T-helper 1 cell treated with Interleukin-12 subunit alpha and Interleukin-12 subunit beta and Interleukin-4 antibody, amounts not matched to agents 30 ng/mL and 1 ng/mL, for 36 hours (primary cell): ENCODE measurements at regions not wholly inside any gene's neighbourhood (a gene's known extent, or its start where the extent isn't known, plus 50 kb on each side); places are given as distances from the start of the nearest gene placed in this dataset.

ENCODE experiments used
- intact Hi-C: fragments of 100-400 bp; cut with micrococcal nuclease; formaldehyde crosslinking; loops from one replicate; pipeline ENCODE4 v1.15.1; 2024

DNA sequence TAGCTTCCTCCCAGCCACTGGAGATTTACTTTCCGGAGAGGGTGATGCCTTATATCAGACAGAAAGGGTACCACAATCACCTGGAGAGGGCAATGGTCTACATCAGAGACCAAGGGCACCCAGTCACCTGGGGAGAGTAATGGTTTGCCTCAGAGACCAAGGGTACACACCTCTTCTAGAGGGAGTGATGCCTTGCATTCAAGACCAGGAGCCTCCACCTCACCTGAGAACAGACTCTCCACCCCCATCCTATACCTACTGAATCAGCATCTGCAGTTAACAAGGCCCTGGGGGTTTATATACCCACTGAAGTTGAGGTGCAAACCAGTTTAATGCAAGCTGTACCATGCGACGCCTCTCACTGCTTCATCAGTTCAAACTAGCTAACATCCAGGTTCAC is 270.2 kb upstream of the IGFBP3 start:
- intact Hi-C loops, result no loop called here

DNA sequence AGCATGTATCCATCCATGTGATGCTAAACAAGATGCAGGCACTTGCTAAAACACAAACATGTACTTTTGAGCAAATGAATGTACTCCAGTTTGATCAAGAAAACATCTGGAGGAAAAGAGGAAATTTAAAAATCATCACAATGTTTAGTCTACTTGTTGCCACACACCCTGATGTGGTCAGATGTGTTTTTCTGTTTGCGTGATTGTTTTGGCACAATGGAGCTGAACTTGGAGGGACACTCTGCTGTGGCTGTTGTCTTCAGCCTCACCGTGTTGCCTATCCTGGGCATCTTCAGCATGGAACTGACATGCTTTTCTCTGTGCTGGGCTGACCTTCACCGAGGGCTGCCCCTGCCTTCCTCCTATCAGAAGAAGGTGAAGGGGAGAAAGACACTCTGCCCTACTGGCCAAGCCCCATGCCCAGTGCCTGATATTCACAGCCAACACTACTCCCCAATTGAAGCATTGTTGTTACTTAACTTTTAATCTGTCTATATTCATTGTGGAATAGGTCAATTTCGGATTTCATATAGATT is 268.3 kb upstream of the IGFBP3 start:
- intact Hi-C loops, result no loop called here

DNA sequence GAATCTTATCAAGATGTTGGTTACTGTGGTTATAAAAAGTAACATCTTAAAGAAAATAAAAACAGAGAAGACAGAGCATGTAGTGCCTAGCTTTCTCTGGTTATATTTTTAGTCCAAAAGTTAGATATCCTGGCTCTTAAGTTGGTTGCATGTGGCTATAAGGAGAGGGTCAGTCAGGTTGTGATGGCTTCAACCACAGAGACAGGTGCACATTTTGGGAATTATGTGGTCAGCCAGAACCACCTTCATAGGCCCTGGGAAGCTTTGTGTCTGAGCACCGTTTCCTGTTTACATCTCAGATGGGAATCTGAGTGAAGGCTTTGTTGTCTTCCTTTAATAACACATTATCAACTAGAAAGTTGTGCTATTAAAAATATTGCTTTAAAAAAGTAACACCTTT is 265.1 kb upstream of the IGFBP3 start:
- intact Hi-C loops, result no loop called here

DNA sequence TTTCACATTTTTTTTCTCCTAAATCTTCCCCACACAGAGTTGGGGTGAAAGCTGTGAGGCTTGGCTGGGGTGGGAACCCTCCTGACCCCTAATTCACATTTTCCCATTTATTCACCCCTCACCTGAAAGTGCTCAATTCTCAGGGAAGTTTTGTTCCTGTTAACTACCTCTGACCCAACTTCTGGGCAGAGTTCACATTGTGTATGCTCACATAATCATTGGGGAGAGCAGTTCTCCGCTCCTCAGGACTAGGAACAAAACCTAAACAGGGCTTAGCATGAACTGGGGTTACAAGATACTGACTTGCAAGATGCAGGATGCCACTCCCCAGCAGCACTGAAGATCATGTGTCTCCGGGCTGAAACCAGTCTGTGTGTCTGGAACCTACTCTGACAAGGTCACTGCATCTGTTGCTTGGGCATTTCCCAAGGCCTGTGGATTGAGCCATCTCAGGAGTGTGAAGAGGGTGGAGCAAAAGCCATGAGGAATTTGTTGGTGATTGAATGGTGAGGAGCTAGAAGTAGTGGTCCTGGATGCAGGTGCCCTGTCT is 258.1 kb upstream of the IGFBP3 start:
- intact Hi-C loops, result no loop called here

DNA sequence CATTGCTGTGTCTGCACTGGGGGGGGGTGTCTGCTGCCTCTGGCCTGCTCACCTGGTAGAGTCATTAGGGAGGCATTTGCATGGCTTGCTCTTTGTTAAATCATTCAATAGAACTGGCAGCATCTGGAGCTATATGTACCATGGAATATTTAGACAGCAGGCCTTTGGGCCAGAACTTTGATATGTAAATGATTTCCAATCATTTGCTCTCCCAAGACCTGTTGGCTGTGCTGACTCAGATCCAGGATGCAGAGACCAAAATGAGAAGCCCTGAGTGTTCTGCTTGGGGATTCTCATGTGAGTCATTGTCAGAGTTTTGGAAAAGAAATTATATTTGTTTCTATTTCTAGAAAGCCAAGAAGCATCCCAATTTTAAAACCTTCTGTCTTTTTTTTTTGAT is 257.6 kb upstream of the IGFBP3 start:
- intact Hi-C loops, result no loop called here

DNA sequence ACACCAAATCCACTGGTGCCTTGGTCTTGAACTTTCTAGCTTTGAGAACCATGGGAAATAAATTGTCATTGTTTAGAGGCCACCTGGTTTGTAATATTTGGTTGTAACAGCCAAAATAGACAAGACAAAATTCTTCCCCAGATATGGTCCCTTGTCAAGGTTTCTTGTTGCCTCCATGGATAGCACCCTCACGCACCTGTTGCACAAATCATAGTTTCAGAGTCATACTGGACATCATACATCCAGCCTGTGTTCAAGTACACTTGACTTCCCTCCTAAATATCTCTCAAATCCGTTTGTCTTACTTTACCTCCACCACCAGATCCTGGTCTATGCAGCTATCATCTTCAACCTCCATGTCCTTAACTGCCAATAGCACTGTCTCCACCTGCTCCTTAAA is 256.7 kb upstream of the IGFBP3 start:
- intact Hi-C loops, result no loop called here

DNA sequence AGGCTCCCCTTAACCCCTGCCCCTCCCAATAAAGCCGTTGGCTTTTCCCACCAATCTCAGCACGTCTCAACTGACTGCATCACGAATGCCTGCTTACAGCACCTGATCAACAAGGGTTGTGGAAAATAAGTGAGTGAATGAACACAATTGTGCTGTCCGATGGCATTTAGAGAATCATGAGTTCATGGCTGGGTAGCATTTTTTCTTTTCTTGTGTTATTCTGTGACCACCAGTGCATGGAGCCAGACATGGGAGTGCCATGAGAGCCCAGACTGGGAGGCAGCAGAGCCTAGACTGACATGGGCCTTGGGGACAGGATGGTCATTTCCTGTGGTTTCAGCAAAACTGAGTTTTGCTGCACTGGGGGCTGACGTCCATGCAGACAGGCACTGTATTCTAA is 254.1 kb upstream of the IGFBP3 start:
- intact Hi-C loops, result no loop called here

DNA sequence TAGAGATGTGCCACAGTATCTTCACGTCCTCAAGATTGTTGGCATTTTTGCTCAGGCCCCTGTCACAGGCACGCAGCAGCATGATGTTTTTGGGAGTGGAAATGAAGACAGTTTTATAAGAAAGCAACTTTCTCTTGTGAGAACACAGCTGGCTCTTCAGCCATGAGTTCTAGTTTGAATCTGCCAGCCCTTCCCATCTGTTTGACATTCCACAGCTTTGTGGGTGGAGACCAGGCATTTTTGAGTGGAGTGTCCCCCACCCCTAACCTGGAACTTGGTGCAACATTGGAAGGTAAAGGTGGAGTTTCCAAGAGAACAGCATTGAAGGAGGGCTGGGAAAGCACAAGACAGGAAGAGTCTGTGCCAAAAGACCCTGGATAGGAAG is 253.1 kb upstream of the IGFBP3 start:
- intact Hi-C loops, result no loop called here

DNA sequence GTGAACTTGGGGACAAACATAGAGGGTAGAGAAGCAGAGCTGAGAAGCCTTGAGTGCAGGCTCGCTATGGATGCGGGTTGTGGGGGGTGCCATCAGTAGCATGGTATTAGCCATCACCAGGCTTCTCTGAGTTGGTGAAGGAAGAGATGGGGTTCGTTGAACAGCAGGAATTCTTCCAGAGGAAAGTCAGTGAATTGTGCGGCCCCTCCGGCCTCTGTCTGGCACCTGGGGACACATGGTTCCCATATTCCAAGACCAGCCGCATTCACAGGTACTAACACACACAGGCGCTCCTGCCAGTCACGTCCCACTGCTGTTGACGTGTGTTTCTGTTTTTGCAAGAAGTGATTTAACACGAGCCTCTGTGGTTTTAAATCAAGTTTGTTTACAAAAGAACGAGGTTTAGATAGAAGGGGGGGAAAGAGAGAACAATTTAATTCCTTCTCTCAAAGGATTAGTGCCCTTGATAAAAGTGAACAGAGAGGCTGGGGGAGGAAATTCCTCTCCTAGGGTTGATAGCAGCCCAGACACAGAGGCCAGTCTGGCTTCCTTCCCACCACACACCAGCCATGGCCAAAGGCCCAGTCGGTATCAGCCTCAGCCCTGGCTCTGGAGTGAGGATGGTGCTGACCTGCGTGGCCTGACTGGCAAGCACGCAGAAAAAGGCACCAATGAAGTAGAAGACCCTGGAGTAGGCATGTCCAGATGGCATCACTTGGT is 252.6 kb upstream of the IGFBP3 start:
- intact Hi-C loops, result no loop called here

DNA sequence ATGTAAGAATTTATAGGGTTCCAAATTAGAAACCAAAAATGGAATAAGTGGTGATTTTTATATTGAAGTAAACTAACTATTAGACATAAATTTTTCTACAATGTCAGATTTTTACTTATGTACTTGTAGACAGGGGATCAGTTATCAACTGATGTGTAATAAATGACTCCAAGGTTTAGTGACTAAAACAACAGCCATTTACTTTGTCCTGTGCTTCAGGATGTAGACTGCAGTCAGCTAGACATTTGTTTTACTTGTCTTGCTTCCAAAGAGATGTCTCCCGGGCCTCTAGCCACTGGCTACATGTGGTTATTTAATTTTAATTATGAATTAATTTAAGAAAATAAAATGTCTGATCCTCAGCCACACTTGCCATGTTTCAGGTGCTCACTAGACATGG is 249.7 kb upstream of the IGFBP3 start:
- intact Hi-C loops, result no loop called here

DNA sequence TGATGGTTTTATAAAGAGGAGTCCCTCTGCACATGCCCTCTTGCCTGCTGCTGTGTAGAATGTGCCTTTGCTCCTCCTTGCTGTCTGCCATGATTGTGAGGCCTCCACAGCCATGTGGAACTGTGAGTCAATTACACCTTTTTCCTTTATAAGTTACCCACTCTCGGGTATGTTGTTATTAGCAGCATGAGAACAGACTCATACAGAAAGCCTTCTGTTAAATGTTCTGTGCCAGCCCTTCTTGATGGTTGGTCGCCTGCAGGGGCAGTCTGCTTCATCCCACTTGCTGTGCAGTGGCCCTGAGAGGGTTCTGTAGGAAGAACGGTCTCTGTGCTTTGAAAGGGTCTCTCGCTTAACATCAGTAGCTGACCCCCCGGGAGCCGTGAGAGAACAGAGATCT is 248.9 kb upstream of the IGFBP3 start:
- intact Hi-C loops, result no loop called here

DNA sequence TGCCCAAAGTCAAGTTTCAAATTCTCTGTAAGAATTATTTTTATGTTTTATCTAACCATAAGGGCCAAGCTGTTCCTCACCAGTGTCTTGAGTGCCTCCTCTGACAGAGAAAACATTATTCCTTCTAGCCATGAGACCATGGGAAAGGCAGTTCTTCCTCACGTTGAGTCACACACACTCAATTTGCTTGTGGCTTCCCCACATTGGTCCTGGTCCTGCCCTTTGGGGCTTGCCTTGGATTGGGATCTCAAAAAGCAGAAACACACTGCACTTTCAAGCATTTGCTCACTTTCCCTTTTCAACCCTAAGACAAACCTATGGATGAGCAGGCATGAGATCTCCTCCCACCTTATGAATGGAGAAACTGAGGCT is 248.3 kb upstream of the IGFBP3 start:
- intact Hi-C loops, result no loop called here

DNA sequence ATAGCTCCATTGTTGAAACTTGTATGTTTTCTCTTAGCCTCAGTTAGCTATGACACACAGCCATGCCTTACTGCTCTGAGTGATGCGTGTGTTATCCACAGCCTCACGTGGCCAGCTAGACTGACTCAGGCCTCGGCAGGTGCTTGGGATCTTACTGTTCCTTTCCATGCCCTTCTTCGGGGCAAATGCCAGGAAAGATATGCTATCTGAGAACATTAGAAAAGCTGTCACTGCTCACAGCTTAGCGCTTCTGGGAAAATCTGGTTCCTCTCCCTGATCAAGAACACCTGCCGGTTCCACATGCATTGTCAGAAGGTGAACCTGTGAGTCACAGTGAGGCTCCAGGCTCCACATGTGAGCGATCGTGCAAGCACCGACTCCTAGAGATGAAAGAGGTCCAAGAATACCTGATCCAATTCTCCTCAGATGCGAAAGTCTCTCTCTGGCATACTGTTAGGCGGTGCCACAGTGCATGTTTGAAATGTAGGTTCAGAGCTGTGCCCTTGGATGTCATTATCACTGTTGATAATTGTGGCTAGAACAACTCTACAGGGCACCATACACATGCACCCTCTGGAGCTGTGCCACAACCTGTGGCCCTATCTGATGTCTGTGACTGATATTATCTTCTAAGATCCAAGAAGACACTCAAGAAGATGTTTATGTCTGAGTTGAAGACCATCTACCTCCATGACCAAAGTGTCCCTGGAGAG is 247.8 kb upstream of the IGFBP3 start:
- intact Hi-C loops, result no loop called here

DNA sequence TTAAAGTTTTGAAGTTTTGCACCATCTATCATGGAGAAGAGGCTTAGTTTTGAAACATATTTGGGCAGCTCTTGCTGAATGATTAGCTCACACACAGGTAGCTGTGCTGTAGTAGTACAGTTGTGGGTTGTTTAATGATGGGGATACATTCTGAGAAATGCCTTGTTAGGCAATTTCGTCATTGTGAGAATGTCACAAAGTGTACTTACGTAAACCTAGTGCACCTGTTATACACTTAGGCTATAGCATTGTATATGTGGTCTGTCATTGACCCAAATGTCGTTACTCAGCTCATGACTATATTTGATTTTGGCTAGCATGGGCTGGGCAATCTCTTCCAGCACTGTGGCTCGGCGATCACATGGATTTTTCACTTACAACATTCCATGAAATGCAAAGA is 247.2 kb upstream of the IGFBP3 start:
- intact Hi-C loops, result no loop called here

DNA sequence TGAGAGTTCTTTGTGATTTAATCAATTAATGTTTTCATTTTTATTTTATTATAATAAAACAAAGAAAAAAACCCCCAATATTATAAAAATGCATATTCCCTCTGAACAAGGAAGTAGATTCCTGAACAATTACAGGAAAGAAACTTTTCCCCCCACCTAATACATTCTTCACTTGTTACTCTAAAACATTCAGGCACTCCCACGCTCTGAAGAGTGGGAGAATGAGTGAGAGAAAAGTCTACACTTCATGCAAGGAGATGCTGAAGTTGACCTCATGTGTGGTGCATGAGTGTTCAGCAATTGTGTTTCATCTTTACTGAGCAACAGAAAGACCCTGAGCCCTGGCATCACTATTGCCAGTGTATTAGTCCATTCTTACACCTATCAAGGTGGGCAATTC is 244.2 kb upstream of the IGFBP3 start:
- intact Hi-C loops, result no loop called here

DNA sequence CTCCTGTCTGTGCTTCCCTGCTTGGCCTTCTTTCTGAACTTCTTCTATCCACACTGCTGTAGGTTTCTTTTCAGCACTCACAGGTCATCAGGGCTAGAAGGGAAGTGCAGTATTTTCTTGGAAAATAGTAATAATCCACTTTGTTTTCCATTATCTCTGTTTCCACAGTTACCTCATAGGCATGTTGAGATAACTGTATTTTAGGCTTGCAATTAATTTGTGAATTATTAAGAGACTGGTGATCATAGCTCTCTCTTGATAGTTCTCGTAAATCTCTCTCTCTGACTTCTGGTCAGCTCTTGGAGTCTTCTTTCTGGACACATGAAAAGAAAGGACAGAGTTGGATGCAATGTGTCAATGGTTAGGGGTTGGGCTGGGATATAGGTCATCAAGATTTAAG is 243.6 kb upstream of the IGFBP3 start:
- intact Hi-C loops, result no loop called here

DNA sequence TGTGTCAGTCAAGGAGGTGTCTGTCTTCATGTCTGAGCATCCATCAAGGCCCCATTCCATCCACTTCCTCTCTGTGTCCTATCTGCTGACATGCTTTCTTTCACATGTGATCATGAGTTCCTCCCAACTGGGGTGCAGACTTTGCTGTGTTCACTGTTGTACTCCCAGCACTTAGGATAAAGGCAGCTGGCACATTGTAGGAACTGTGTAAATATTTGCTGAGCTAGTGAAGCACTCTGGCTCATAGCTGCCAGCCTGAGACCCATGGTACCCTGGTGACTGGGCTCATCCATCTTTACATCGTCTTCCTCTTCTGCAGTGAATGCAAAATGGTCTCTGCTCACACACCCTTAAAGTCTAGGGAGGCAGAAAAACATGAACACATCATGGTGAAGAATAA is 242.2 kb upstream of the IGFBP3 start:
- intact Hi-C loops, result no loop called here

DNA sequence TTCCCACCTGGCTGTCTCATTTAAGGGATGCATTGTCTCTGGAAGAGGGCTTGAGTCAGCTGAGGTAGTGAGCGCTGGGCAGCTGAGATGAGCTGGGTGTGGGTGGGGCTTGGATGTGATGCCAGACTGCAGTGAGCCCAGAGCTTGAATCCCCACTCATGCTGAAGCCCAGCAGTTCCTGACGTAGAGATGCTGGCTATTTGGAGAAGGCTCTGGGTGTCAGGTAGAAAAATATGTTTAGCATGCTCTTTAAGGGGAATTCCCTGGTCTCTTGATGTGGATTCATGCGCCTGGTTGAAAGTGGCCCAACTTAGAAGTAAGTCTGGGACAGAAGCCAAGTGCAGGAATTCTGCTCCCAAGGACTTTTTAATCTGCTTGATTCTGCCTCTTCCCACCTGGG is 241.5 kb upstream of the IGFBP3 start:
- intact Hi-C loops, result no loop called here

DNA sequence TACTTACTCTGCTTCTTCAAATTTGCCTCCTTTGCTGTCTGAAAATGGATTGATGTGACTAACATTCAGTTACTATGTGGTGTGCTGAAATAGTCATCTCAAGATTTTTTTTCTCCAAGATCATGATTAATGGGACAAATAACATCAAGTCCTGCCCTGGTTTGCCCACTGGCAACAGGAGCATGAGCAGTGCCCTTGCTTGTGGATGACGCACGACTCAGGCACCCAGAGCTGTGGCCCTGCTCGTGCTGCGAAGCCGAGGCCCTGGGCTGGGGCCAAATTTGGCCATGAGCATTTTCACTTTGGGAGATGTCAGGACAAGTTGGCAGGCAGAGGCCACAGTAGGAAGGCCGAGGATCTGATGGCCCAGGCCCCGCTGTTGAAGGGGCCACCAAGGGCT is 239.8 kb upstream of the IGFBP3 start:
- intact Hi-C loops, result no loop called here

DNA sequence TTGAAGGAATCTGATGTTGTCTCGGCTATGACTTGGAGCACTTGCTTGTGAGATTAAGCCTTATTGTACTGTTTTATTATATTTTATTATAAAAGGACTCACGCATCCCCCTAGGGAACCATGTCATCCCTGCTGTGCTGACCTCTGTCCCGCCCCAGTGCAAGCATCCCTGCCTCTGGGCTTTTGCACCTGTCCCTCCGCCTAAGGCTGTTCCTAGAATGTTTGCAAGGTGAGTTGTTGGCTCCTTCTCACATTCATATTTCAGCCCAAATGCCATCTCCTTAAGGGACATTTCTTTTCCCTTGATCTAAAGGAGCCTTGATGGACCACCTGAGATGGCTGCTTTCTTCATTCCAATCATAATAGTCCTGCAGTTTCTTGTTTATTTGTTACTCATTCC is 236.9 kb upstream of the IGFBP3 start:
- intact Hi-C loops, result no loop called here

DNA sequence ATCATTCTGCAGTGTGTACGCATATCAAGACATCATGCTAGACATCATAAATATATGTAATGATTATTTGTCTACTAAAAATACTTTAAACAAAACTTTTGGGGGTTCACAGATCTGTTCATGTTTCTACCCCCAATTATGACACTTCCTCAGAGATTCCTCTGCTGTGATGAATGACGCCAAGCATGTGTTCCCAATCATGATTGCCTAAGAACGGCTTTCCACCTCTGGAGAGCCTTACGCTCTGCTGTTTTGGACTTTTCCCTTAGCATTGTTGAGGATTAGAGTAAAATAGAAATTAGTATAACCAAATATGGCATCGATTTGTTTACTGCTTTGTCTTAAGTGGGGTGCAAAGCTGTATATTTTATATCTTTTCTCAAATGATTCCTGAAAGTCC is 236.3 kb upstream of the IGFBP3 start:
- intact Hi-C loops, result no loop called here

DNA sequence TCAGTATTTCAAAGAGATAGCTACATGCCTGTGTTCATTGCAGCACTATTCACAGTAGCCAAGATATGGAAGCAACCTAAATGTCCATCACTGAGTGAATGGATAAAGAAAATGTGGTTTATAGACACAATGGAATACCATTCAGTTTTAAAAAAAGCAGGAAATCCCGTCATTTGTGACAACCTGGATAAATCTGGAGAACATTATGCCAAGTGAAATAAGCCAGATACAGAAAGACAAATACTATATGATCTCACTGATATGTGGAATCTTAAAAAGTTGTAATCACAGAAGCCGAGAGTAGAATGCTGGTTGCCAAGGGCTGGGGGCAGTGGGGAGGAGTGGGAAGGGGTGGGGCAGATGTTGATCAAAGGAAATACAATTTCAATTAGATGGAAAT is 235.8 kb upstream of the IGFBP3 start:
- intact Hi-C loops, result no loop called here

DNA sequence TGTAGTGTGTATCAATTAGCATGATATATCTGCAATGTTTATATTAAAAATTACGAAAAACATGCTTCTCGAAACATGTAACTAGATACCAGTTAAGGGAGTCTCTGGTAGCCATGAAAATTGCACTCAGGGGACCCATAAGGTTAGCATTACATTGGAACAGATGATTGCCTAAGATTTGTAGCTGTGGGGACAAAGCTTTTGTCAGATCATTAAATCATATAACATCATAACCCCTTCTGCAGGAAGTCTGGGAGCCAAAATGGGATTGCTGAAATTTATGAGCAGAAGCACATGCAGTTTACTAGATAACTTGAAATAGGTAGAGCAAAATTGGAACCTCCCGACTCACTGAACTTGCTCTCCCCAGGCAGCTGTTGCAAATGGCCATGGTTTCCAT is 235.0 kb upstream of the IGFBP3 start:
- intact Hi-C loops, result no loop called here
